Stimulated activated CD8-positive, alpha-beta memory T cell treated with anti-CD3 and anti-CD28 coated beads, Interleukin-12 subunit alpha, Interleukin-12 subunit beta, amount 100 ng/mL, for 4 hours (primary cell): ENCODE measurements at regions not wholly inside any gene's neighbourhood (a gene's known extent, or its start where the extent isn't known, plus 50 kb on each side); places are given as distances from the start of the nearest gene placed in this dataset.
"Not testable (repeated sequence)": the region's sequence is repeated elsewhere in the genome, so short reads cannot be mapped to it uniquely, and the experiment has no call there.

Experiments
- DNase-seq: peaks from one replicate; pipeline ENCODE4 v3.0.0-alpha.2; 2020; ENCODE audit warnings: low read depth

GRCh38 chr9:38185647-38186403 lies 116.8 kb upstream of the SHB start:
- no peak for DNase-seq

- DNase-seq = no peak
Measured at GRCh38 chr9:38183994-38184568, 115.1 kb upstream of the SHB start.

- no peak for DNase-seq
Measured at GRCh38 chr9:38182321-38182720, 113.3 kb upstream of the SHB start.

- DNase-seq = no peak
Measured at GRCh38 chr9:38181866-38182265, 112.8 kb upstream of the SHB start.

GRCh38 chr9:38181232-38181631 lies 112.2 kb upstream of the SHB start:
- no peak for DNase-seq

GRCh38 chr9:38180656-38181055 lies 111.6 kb upstream of the SHB start:
- no peak for DNase-seq

- DNase-seq = no peak
Measured at GRCh38 chr9:38179965-38180364, 110.9 kb upstream of the SHB start.

- no peak for DNase-seq
Measured at GRCh38 chr9:38178237-38178636, 109.2 kb upstream of the SHB start.

GRCh38 chr9:38177680-38178079 lies 108.7 kb upstream of the SHB start:
- no peak for DNase-seq

GRCh38 chr9:38176251-38176650 lies 107.2 kb upstream of the SHB start:
- no peak for DNase-seq

- DNase-seq = no peak
Measured at GRCh38 chr9:38175423-38175822, 106.4 kb upstream of the SHB start.

- DNase-seq = no peak
Measured at GRCh38 chr9:38172586-38172985, 103.6 kb upstream of the SHB start.

- DNase-seq = no peak
Measured at GRCh38 chr9:38171926-38172325, 102.9 kb upstream of the SHB start.

GRCh38 chr9:38171538-38171884 lies 102.5 kb upstream of the SHB start:
- DNase-seq = no peak

- DNase-seq = not testable (repeated sequence)
Measured at GRCh38 chr9:38170763-38171537, 101.9 kb upstream of the SHB start.

- DNase-seq = not testable (repeated sequence)
Measured at GRCh38 chr9:38170155-38170554, 101.1 kb upstream of the SHB start.

GRCh38 chr9:38166501-38166900 lies 97.5 kb upstream of the SHB start:
- DNase-seq = no peak

GRCh38 chr9:38164659-38165221 lies 95.7 kb upstream of the SHB start:
- no peak for DNase-seq

GRCh38 chr9:38163518-38163917 lies 94.5 kb upstream of the SHB start:
- DNase-seq = no peak

- DNase-seq = no peak
Measured at GRCh38 chr9:38162332-38163211, 93.5 kb upstream of the SHB start.

GRCh38 chr9:38160613-38161215 lies 91.7 kb upstream of the SHB start:
- DNase-seq = peak; percentile 19

GRCh38 chr9:38159599-38159998 lies 90.6 kb upstream of the SHB start:
- no peak for DNase-seq
